Pancreas (tissue), 10 donors: ENCODE measurements at regions not wholly inside any gene's neighbourhood (a gene's known extent, or its start where the extent isn't known, plus 50 kb on each side); places are given as distances from the start of the nearest gene placed in this dataset.

Experiments
- ATAC-seq, 4 donors: fragments of 200-7000 bp; cut with Tn5 transposase; one replicate each; pipeline versions ENCODE4 v1.8.0 to v1.9.1; 2020; ENCODE audit warnings: mild to moderate bottlenecking in 4 of 4, moderate library complexity in 4 of 4
- DNase-seq, 6 donors: peaks; one replicate each; pipeline ENCODE4 v3.0.0-alpha.2; 2020
- FAIRE-seq: peaks from 2 replicates; lab custom pipeline; 2012; peaks lifted over from hg19 to GRCh38; lab: Jason Lieb, UNC
- H3K27ac ChIP-seq, 4 donors: fragments of 200-600 bp; sonication (generic); 1 replicate in 3 of 4; 2 replicates in 1 of 4; pipeline versions ENCODE4 v1.5.0 to v1.8.0; 2020
- H3K27me3 ChIP-seq, 4 donors: fragments of 200-600 bp; one replicate each; pipeline ENCODE4 v1.8.0; 2021
- H3K36me3 ChIP-seq, 3 donors: fragments of 200-600 bp; sonication (generic) in 1 of 3; one replicate each; pipeline versions ENCODE4 v1.5.0 to v1.8.0; 2020 to 2021
- H3K4me1 ChIP-seq, 3 donors: fragments of 200-600 bp; one replicate each; pipeline ENCODE4 v1.8.0; 2021
- H3K4me3 ChIP-seq, 4 donors: fragments of 200-600 bp; sonication (generic) in 2 of 4; one replicate each; pipeline versions ENCODE4 v1.5.0 to v1.8.0; 2020 to 2021
- H3K9me3 ChIP-seq, 4 donors: fragments of 200-600 bp; one replicate each; pipeline ENCODE4 v1.8.0; 2021
- WGBS, 2 donors: extraction: QIAGEN DNeasy Blood & Tissue Kit; methylation state at CpG; one replicate each; pipeline ENCODE4 v1.1.7; 2013; 5-methylcytosine and 5-hydroxymethylcytosine counted together
- intact Hi-C, 3 donors: fragments of 100-400 bp; cut with DNase I; formaldehyde crosslinking; loops; one replicate each; pipeline versions ENCODE4 v1.11.1 to v1.14.2; 2022
- TF ChIP-seq, protein P1 (sequence below), 4 donors: fragments of 200-600 bp; sonication (generic) in 3 of 4; IDR thresholded peaks; one replicate each; pipeline versions ENCODE4 v1.5.0 to v1.8.0; 2021; ENCODE audit warnings: antibody characterized with exemption in 4 of 4
- donor health status: healthy with polysubstance abuse.
- donor health status: DM: no; HTN: no; CAD: no; lungs with moderate emphysema.
- donor health status: DM: no; HTN: no; CAD: no.
- donor health status: control.
- donor health status: control.
- donor health status: Bipolar disorder and iron deficiency.
- donor health status: DM: yes; HTN: yes; CAD: no.
- donor health status: DM: no; HTN: no; CAD: no.
- donor health status: DM: no; HTN: no; CAD: no.
- donor health status: DM: yes; HTN: yes; CAD: no.

DNA sequence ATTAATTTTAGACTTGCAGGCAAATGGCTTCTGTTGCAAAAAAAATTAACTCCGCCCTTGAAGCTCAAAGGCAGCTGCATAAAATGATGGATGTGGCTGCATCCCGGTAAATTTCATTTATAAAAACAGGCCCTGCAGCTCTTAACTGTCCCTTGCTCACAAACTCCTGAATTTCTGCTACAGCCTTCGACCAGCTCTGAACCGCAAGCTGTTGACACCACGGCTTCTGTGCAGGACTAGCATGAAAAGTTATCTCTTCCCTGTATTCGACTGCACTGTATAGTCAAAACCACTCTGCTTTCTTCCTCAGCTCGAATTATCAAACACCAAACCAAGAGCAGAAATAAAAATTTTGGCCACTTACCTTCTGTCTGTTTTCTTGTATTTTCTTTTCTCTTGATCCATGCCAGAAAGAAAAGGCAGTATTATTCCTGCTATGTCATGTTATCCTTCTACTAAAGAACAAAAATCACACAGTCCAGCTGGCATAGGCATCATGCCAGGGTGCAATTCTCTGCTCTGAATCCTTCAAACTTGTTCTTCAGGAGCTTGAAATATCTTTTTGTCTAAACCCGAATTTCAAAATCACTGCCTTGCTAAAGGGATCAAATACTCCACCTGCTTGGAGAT, 195.5 kb upstream of the NCAM2 start:
- intact Hi-C loops: no loop called here
- no peak for ATAC-seq
- 51 to 57% methylated on average over 8 of the region's 8 CpGs for WGBS, 2 donors

DNA sequence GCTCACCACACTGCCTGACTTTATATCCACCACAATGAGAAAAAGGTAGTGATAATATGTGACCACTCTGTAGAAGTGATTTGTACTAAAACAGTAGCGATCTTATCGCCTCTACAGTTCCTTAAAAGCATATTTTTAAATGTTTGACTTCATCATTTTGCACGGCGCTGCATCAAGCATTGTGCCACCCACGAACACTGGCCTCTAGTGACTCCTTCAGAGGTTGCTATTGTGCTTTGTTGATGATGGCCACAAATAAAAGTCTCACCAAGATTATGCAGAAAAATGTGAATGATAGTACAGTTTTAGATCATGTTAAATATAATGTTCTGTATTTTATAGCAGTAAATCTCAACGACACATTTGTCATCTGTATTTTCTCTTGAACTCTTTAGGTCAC, 186.5 kb upstream of the NCAM2 start:
- TF ChIP-seq, protein P1, sequence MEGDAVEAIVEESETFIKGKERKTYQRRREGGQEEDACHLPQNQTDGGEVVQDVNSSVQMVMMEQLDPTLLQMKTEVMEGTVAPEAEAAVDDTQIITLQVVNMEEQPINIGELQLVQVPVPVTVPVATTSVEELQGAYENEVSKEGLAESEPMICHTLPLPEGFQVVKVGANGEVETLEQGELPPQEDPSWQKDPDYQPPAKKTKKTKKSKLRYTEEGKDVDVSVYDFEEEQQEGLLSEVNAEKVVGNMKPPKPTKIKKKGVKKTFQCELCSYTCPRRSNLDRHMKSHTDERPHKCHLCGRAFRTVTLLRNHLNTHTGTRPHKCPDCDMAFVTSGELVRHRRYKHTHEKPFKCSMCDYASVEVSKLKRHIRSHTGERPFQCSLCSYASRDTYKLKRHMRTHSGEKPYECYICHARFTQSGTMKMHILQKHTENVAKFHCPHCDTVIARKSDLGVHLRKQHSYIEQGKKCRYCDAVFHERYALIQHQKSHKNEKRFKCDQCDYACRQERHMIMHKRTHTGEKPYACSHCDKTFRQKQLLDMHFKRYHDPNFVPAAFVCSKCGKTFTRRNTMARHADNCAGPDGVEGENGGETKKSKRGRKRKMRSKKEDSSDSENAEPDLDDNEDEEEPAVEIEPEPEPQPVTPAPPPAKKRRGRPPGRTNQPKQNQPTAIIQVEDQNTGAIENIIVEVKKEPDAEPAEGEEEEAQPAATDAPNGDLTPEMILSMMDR (IDR thresholded peaks at IDR 0.05): no peak
- intact Hi-C loops: no loop called here
- 62 to 76% methylated on average over 6 of the region's 6 CpGs for WGBS, 2 donors
- FAIRE-seq (no peak), DNase-seq (no peak), ATAC-seq (no peak)
- Histone ChIP-seq H3K4me1 (no peaks in the 10 kb centered on the region), H3K9me3 (no peaks in the 10 kb centered on the region), H3K36me3 (no peaks in the 10 kb centered on the region), H3K27ac (no peak overlapping the region), H3K27me3 (no peaks in the 10 kb centered on the region), H3K4me3 (no peak overlapping the region)

More for the DNA sequence above, 195.5 kb upstream of the NCAM2 start:
- no peak for DNase-seq
- Histone ChIP-seq H3K4me1 (no peaks in the 10 kb centered on the region), H3K27me3 (no peaks in the 10 kb centered on the region), H3K4me3 (no peak overlapping the region), H3K36me3 (no peaks in the 10 kb centered on the region), H3K27ac (no peak overlapping the region), H3K9me3 (no peaks in the 10 kb centered on the region)
- TF ChIP-seq, protein P1 (IDR thresholded peaks at IDR 0.05): no peak
- no peak for FAIRE-seq

DNA sequence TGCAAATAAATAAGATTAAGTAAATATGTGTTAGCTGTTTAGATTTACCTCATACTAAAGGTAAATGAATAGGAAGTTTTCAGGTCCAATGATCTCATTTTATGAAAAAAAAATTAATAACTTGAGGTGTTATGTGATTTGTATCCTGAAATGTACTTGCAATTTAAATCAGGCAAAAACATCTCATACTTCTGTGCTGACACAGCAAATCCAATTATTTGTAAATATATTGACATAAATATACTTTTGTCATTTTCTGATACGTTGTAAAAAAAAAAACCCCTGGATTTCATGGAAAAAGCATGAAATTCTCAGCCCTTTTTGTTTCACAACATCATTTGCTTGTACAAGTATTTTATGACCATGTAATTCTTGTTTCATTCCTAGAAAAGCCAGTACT, 184.1 kb upstream of the NCAM2 start:
- FAIRE-seq (no peak), DNase-seq (no peak)
- intact Hi-C loops: no loop called here

DNA sequence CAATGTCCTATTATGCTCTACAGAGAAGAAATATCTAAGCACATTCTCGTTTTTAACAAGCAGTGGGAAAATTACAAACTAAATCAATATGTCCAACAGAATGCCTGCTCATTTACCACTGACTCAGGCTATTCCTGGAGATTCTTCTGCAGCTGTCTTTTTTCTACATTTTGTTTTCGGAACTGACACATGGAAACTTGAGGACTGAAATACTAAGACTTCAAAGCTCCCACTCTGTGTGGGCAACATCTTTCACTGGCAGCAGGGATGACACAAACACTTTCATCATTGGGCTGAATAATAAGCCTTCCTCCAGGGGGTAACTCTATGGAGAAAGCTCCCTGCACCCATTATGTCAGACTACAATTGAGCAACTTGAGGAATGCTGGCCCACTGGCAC, 175.5 kb upstream of the NCAM2 start:
- intact Hi-C loops: no loop called here
- no peak for FAIRE-seq
- H3K27me3 ChIP-seq: no peaks in the 10 kb centered on the region
- H3K4me1 ChIP-seq: no peaks in the 10 kb centered on the region
- H3K36me3 ChIP-seq: no peaks in the 10 kb centered on the region
- TF ChIP-seq, protein P1 (IDR thresholded peaks at IDR 0.05): no peak
- no peak for ATAC-seq
- 19 to 29% methylated on average over 2 of the region's 2 CpGs for WGBS, 2 donors
- DNase-seq: no peak
- H3K9me3 ChIP-seq: no peaks in the 10 kb centered on the region
- H3K4me3 ChIP-seq: no peak overlapping the region
- H3K27ac ChIP-seq: no peak overlapping the region

More for the DNA sequence above, 184.1 kb upstream of the NCAM2 start:
- 44 to 49% methylated on average over 1 of the region's 1 CpG for WGBS, 2 donors
- TF ChIP-seq, protein P1 (IDR thresholded peaks at IDR 0.05): no peak
- Histone ChIP-seq H3K4me1 (no peaks in the 10 kb centered on the region), H3K27me3 (no peaks in the 10 kb centered on the region), H3K36me3 (no peaks in the 10 kb centered on the region), H3K4me3 (no peak overlapping the region), H3K9me3 (no peaks in the 10 kb centered on the region), H3K27ac (no peak overlapping the region)
- no peak for ATAC-seq

DNA sequence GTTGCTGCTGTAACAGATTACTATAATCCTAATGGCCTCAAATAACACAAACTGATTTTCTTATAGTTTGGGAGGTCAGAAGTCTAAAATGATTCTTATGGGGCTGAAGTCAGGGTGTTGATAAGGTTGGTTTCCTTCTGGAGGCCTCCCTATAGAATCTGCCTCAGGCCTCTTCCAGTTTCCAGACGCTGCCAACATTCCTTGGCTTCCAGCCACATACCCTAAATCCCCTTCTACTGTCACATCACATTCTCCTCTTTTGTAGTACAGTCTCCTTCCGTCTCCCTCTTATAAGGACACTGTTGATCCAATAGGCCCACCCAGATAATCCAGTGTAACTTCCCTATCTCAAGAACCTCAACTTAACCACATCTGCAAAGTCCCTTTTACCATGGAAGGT, 145.3 kb upstream of the NCAM2 start:
- Histone ChIP-seq H3K4me1 (no peaks in the 10 kb centered on the region), H3K27ac (no peak overlapping the region), H3K36me3 (no peaks in the 10 kb centered on the region), H3K27me3 (peaks cover 0 to 3% (median 0%) of the 10 kb centered on the region in 4 donors), H3K4me3 (no peak overlapping the region), H3K9me3 (no peaks in the 10 kb centered on the region)
- TF ChIP-seq, protein P1 (IDR thresholded peaks at IDR 0.05): no peak
- DNase-seq (no peak), ATAC-seq (no peak), FAIRE-seq (no peak)
- 52 to 68% methylated on average over 2 of the region's 2 CpGs for WGBS, 2 donors
- intact Hi-C loops: no loop called here
